ENCODE measurements at regions not wholly inside any gene's neighbourhood (a gene's known extent, or its start where the extent isn't known, plus 50 kb on each side); places are given as distances from the start of the nearest gene placed in this dataset.
A peak's percentile ranks its signal among the peaks of the same experiment; 100 is the strongest.

DNA sequence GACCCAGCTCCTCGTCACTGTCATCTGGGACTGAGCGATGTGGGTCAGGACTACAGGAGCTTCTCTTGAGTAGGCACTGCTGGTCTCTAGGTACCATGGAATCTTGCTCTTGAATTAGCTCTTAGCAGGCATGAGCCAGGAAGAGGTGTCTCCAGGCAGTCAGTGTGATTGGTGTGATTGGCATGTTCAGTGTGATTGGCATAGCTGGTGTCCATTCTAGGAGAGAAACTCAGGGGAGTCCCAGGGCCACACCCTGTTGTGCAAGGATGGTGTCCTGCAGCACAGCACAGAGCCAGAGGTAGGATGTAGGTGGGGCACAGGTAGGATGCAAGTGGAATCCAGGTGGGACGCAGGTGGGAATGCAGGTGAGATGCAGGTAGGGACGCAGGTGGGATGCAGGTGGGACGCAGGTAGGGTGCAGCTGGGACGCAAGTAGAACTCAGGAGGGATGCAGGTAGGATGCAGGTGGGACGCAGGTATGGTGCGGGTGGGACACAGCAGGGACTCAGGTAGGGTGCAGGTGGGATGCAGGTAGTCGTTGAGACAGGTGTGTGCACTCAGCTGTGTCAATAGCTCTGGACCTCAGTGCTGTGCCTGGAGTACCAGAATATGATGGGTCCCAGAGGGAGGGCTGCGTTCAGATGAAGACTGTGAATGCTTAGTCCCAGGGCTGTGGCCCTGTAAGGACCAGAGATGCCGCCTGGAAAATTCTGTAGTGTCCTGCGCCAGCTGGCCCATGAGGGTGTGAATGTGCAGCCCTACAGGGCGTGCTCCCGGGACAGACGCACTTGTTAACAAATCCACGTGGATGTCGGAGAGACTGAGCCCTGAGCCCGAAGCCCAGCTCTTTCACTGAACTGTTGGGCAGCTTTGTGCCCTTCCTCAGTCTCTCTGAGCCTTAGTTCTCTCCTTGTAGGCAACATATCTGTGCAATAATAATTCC is 248.2 kb upstream of the PITRM1 start:
- no peak for DNase-seq (ENCODE audit: low spot score in 2 of 2)
- no peak for FAIRE-seq

DNA sequence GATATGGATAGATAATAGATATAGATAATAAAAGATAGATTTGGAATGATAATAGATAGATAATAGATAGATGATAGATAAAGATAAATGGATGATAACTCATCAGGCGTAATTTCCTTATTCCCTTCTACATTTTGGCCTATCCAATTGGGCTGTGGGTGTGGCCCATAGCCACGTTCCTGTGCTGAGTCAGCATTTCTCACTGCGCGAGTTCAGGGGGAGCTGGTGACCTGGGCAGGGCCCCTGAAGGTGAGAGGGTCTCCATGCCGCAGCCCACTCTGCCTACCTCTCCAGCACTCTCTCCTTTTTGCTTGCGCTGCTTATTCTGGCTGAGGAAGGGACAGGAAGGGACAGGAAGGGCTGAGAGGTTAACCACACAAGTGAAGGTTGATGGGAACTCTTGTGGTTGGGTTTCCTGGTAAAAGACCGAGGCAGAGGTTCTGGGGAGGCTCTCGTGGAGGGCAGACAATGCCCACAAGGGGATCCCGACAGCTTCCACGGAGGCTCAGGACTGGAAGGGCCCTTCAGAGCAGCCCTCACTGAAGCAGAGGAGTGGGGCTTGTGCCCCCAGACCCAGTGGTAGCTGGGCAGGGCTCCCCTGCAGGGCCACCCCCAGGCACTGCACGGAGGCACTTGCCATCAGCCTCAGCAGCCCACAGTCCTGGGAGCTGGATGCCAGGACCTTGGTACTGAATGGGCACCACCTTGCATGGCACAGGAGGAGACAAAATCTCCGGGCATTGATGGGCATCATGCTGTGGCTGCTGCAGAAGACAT is 247.3 kb upstream of the PITRM1 start:
- FAIRE-seq: no peak

DNA sequence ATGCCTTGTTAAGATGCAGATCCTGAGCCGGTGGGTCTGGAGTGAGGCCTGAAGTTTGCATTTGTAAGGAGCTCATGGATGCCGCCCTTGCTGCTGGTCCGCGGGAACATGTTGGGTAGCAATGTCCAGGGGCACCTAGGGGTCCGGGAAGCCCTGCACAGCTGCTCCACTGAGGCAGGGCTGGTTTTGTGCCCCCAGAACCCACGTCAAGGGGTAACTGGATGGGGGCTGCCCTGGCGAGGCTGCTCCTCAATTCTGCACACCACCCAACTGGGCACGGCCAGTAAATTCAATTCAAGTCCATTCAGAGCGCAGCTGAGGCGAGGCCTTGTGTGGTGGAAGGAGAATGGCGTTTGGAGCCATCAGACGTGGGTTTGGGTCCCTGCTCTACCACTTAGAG is 246.3 kb upstream of the PITRM1 start:
- FAIRE-seq: no peak
- no peak for DNase-seq (ENCODE audit: low spot score in 2 of 2)

More for the DNA sequence above, 247.3 kb upstream of the PITRM1 start:
- DNase-seq (ENCODE audit: low spot score in 2 of 2): no peak

DNA sequence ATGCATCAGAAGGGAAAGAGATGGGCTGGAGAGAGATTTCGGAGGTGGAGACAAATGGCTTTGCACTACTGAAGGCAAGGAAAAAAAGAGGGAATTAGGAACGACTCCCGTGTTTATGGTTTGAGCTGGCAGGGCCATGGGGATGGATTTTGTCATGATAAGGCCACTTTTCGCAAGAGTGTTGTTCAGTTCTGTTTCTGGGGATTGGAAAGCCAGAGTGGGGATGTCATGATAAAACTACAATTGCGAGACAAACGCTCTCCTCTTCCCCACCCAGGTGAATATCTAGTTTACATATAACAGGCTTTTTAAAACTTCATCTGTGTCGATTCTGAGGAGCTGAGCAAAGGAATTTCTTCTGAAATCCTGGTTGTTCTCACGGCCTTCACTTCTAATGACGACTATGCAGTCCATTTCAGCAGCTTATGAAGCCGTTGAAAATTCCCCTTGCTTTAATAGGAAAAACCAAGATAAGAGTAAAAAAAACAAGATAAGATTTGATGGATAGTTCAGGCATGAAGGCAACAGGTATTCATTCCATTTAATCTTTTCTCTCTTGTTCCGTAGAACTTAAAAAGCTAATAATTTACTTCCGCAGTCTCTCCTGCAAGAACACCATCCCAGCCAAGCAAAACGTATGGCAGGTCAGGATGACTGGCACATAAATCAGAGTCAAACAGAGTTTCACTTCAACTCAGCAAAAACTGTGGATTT is 245.6 kb upstream of the PITRM1 start:
- FAIRE-seq (no peak), DNase-seq (ENCODE audit: low spot score in 2 of 2) (no peak)

DNA sequence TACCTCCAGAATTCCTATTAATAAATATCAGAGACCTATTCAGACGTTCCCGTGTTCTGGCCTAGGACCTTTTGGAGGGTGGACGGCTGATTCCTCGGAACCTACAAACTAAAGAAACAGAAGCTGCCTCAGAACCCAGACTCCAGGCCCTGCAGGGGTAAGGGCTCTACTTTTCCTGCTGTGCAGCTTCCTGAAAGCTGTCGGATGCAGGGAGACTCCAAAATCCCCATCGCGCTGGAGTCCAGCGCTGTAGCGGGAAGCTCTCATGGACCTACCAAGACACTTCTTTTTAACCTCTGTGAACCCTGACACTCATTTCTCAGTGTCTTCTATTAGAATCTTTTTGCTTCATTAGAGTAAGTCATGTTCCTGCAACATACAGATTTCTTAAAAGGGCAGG is 244.5 kb upstream of the PITRM1 start:
- no peak for FAIRE-seq
- DNase-seq (ENCODE audit: low spot score in 2 of 2): no peak

DNA sequence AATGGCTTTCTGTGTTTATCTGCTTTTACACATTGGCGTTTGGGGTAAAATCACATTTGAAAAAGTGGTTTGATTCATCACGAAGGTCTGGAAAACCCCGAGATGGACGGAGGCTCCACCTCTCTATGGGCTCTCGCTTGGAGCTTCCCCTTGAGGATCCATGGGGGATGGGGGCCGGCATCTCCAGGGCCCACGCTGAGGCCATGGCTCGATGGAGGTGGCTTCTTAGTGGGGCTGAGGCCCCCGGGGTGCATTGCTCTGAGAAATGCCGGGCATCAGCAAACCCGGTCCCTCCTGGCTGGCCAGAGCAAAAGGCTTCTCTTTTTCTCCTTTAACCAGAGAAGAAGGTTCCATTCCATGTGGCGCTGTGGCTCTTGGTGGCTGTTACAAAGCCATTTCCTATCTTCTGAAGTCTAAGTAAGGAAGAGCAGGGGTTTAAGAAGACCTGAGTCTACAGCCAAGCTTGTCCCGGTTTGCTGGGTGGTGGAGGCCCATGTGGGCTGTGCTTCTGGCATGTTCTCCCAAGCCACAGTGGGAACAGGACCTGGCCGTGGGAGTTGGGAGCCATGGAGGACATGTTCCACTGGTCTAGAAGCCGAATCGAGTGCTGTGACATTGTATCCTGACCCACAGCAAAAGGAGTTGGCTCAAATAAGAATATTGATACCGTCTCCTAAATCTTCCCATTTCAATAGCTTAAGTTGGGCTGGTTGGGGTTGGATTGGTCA is 243.5 kb upstream of the PITRM1 start:
- DNase-seq (ENCODE audit: low spot score in 2 of 2) (no peak), FAIRE-seq (no peak)

DNA sequence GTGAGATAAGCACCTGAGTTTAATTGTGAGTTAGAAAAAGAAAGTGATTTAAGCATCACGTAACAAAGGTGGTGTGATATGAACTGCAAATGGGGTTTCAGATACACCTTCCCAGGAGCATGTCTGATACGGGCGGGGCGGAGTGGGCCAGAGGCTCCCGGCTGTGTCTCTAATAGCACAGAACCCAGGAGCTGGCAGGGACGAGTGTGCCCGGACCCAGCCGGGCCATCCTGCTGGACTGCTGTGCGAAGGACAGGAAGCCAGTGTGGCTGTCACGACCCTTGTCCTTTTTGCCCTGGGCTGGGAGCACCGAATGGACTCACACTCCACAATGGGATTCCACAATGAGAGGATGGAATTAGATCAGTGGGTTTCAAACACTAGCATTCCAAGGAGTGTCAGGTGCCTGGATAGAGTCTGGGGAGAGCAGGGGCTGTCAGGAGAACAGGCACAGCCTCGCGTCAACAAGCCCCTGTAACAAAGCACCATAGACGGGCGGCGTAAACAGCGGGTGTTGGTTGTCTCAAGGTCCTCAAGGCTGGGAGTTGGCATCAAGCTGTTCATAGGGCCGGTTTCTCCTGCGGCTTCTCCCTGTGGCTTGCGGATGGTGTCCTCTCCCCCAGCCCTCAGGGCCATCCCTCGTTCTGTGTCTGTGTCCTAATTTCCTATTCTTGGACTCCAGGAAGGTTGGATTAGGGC is 242.6 kb upstream of the PITRM1 start:
- no peak for DNase-seq (ENCODE audit: low spot score in 2 of 2)
- FAIRE-seq: no peak

DNA sequence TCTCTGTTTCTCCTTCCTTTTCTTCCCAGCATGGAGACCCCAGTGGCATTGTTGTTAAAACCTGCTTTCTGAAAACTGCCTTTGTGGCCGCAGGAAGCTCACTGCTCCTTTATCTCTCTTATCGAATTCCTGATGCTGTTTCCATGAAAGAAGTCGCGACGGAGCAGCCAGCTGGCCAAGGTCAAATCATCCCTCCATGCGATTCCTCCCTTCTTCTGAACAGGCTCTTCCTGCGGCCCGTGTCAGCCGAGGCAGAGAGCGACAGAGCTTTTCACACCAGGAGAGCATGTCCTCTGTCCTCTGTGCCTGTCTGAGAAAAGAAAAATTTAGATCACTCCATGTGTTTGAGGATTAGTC is 242.1 kb upstream of the PITRM1 start:
- FAIRE-seq (no peak), DNase-seq (ENCODE audit: low spot score in 2 of 2) (no peak)

DNA sequence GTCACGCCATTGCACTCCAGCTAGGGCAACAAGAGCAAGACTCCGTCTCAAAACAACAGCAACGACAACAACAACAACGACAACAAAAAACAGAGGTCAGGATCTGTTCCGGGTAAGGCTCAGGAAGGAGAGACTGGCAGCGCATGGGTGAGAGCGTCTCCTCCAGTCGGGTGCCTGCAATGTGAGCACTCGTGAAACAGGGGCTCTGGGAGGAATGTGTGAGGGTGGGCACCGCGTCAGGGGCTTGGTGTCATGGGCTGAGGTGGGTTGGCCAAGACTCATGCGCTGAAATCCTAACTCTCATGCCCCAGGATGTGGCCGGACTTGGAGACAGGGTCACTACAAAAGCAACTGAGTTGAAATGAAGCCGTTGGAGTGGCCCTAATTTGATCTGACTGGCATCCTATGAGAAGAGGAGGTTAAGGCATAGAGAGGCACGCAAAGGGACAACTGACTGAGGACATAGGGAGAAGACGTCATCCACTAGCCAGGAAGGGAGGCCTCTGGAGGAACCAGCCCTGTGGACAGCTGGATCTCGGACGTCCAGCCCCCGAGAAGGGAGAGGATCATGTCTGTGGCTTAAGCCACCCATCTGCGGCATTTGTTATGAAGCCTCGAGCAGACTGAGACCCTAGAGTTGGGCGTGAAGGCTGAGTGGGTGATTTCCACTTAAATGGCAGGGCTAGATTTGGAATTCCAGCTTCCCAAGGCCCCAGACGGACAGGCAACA is 241.5 kb upstream of the PITRM1 start:
- DNase-seq (ENCODE audit: low spot score in 2 of 2) (no peak), FAIRE-seq (no peak)

DNA sequence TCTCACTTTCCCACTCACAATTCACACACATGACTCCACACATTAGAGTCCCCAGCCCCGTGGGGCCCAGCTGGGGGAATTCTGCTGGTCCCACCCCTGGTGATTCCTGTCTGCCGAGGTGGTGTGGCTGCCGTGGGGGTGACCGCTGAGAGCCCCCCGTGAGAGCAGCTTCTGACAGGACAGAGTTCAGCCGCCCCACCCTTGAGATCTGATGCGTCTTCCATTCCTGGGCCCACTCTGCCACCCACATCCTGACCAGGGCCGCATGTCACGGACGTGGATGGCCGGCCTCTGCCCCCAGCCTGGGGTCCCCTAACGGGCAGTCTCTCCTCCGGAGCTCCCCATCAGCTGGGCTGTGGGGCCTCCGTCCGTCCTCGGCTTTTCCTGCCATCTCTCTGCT is 240.1 kb upstream of the PITRM1 start:
- no peak for DNase-seq (ENCODE audit: low spot score in 2 of 2)
- no peak for FAIRE-seq

DNA sequence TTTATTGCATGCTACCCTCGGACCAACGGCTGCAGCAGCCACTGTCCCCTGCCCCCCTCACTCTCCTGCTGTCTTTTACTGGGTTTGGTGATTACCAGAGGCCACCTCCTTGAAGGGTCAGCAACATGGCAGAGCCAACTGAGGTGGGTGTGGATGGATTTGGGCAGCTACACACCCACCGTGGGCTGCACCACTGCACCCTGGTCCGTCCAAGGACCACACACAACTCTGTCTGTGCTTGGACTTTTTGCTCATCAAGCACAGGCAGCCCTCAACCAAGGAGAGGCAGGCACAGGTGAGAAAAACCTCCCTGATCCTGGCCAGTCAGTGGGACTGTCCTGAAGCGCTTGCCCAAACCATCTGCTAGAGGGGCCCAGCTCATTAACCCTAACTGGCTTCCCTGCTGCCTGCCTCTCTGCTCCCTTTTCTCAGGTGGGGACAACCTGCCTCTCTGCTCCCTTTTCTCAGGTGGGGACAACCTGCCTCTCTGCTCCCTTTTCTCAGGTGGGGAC is 239.5 kb upstream of the PITRM1 start:
- no peak for FAIRE-seq
- DNase-seq (ENCODE audit: low spot score in 2 of 2): no peak

DNA sequence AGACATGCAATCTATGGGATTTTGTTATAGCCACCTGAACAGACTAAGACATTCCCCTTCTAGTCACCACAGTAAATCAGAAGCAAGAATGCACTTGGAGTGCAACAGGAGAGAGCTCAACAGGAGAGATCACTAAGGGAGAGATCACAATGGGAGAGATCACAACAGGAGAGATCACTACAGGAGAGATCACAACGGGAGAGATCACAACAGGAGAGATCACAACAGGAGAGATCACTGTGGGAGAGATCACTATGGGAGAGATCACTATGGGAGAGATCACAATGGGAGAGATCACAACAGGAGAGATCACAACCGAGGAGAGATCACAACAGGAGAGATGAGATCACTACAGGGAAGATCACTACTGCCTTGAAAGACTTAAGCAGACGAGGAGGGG is 238.5 kb upstream of the PITRM1 start:
- DNase-seq (ENCODE audit: low spot score in 2 of 2) (no peak), FAIRE-seq (no peak)

DNA sequence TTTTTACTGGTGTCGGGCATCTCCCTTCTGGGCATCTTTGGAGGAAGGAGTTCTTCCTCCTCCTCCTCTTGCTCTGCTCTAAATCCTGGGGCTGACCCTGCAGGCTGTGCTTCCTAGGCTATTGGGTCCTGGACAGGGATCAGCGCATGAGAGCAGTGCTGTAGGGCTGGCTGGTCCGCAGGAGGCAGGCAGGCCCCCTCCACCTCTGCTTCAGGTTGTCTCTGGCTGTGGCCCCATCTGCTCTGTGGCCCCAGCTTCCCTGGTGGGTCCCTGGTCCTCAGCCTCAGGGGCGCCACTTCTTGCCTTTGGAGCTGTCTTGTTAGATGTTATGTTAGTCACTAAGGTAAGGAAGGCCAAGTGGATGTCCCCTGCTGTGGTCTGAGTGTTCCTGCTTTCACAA is 237.3 kb upstream of the PITRM1 start:
- DNase-seq (ENCODE audit: low spot score in 2 of 2): no peak

DNA sequence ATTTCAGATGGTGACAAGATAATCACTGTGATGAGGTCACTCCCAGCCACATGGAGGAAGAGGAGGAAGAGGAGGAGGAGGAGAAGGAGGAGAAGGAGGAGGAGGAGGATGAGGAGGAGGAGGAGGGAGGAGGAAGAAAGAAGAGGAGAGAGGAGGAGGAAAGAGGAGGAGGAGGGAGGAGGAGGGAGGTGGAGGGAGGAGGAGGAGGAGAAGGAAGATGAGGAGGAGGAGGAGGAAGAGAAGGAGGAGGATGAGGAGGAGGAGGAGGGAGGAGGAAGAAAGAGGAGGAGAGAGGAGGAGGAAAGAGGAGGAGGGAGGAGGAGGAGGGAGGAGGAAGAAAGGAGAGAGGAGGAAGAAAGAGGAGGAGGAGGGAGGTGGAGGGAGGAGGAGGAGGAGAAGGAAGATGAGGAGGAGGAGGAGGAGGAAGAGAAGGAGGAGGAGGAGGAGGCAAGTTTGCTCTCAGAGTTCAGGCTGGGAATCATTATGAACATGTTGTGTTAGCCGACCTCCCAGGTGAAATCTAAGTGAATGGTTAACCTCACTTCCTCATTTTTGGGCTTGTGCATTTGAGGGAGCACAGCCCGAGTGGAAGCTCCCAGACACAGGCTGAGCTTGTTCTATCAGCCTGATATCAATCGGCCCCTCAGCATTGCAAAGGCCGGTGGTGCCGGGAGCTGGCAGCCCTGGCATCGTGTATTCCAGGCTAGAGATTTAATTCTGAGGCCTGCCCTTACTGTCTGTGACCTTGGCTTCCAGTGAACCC is 236.2 kb upstream of the PITRM1 start:
- DNase-seq (ENCODE audit: low spot score in 2 of 2) (no peak), FAIRE-seq (no peak)

More for the DNA sequence above, 237.3 kb upstream of the PITRM1 start:
- FAIRE-seq: no peak

DNA sequence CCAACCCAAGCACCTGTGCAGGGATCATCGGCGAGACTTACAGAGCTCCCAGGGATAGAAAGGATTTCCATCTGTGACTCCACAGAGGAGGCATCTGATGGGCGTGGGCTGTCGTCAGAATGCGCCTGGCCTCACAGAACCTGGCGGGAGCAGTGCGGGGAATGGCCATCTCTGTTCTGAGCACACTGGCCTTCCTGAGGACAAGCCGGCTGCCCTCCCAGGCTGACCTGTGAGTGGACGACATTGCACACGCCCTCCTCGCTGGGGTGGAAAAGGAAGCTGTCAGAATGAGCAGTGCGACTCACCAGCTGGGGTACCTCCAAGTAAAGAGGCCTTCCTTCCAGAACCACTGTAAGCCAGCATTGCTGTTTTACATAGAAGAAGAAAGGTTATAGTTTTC is 234.6 kb upstream of the PITRM1 start:
- no peak for DNase-seq (ENCODE audit: low spot score in 2 of 2)

DNA sequence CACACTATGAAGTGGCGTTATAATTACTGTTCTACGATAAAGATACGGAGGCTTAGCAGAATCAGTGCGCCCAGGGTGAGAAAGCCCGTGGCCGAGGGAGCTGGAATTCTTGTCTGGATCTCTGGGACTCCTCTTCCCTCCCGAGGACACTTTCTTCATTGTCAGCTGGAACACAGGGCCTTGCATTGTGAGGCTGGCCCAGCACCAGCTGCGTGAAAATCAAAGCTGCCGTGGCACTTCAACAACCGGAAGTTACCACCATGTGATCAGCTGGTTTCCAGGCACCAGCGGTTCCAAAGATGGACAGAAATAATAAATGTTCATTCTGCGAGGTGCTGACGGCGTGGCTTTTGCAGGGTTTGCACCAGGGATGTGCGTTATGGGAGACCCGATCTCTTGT is 234.0 kb upstream of the PITRM1 start:
- DNase-seq (ENCODE audit: low spot score in 2 of 2) (peak; percentile 53 to 55), FAIRE-seq (no peak)

More for the DNA sequence above, 234.6 kb upstream of the PITRM1 start:
- FAIRE-seq: no peak

DNA sequence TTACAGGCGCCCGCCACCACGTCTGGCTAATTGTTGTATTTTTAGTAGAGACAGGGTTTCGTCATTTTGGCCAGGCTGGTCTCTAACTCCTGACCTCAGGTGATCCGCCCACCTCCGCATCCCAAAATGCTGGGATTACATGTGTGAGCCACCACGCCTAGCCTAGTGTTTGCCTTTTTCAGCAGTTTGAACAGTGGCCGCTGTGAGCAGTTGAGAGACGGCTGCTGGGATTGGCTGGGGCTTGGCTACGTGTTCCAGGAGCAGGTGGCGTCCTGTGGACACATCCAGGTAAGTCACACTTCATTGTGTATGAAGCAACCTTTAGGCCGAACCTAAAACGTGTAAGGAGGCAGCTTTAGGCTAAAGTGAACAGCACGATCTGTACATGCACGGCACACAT is 231.8 kb upstream of the PITRM1 start:
- FAIRE-seq (no peak), DNase-seq (ENCODE audit: low spot score in 2 of 2) (no peak)

DNA sequence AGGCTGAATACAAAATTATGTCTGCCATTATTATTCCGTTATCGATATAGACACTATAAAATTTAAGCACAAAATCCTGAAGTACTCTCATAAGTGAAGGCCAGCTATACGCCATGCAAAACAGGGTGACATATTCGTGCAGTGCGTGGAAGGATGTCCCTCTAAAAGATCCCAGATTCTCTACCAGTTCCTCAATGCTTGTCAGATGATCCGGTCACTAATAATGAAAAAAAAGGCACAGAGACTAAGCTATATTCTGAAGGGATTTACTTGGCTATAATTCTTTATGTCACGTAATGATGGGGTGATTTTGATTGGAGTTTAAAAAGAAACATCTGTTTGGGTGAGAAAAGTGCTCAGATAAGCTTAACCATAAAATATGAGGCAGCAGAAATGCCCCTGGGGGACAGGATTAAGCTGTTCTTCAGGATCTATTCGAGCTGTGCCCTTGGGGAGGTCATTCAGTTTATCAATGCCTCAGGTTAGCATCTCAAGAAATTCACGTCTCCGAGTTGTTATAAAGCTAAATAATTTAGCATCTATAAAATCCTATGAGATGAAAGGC is 229.7 kb upstream of the PITRM1 start:
- FAIRE-seq (no peak), DNase-seq (ENCODE audit: low spot score in 2 of 2) (no peak)

Measured in frontal cortex (tissue), 3 donors.